Spinal cord (tissue), 9 donors: ENCODE measurements at regions not wholly inside any gene's neighbourhood (a gene's known extent, or its start where the extent isn't known, plus 50 kb on each side); places are given as distances from the start of the nearest gene placed in this dataset.

ENCODE experiments used
- DNase-seq, 6 donors: peaks; one replicate each; pipeline versions ENCODE4 v3.0.0 to v3.0.0-alpha.2; 2013 to 2015; ENCODE audit warnings: low spot score in 6 of 6, low read depth in 4 of 6
- H3K27ac ChIP-seq: one replicate; pipeline ENCODE4 v1.5.1; 2013; ENCODE audit warnings: low read depth, low read length, control low read depth
- H3K27me3 ChIP-seq: one replicate; pipeline ENCODE4 v1.6.1; 2013; ENCODE audit warnings: low read length; ENCODE audit not compliant: control insufficient read depth, insufficient read depth
- H3K36me3 ChIP-seq: one replicate; pipeline ENCODE4 v1.6.1; 2013; ENCODE audit warnings: low read length; ENCODE audit not compliant: control insufficient read depth, insufficient read depth
- H3K4me1 ChIP-seq: one replicate; pipeline ENCODE4 v1.6.1; 2013; ENCODE audit warnings: low read length; ENCODE audit not compliant: control insufficient read depth, insufficient read depth
- H3K4me3 ChIP-seq: one replicate; pipeline ENCODE4 v1.5.1; 2013; ENCODE audit warnings: low read depth, low read length, control low read depth
- H3K9me3 ChIP-seq: one replicate; pipeline ENCODE4 v1.6.1; 2013; ENCODE audit warnings: low read length; ENCODE audit not compliant: control insufficient read depth, insufficient read depth
- WGBS: methylation state at CpG from one replicate; pipeline ENCODE4 v1.1.5; 2013; ENCODE audit warnings: missing lambda C conversion rate; ENCODE audit not compliant: insufficient coverage; 5-methylcytosine and 5-hydroxymethylcytosine counted together
- donor health status: healthy.

DNA sequence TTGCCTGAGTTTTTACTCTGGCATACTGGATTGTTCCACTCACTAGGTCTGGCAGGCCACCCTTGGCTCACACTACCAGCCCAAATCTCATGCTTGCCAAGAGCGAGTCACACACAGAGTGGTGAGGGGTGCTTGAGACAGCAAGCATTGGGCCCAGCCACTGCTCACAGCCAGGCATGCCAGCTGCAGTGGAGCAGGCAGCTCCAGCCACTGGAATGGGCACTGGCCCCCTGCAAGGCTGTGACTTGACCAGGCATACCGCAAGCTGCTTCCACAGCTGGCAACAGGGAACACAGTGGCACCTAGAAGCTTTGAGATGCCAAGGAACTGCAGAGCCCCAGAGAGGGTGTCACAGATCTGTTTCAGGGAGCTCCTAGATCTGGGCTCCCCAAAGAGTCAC is 488.5 kb downstream of the LRFN5 start:
- DNase-seq, result peak in 1 of 6 donors; percentile 1
- Histone ChIP-seq H3K36me3 (no peaks in the 10 kb centered on the region), H3K27ac (no peak overlapping the region), H3K4me3 (no peak overlapping the region), H3K27me3 (no peaks in the 10 kb centered on the region), H3K4me1 (no peaks in the 10 kb centered on the region), H3K9me3 (no peaks in the 10 kb centered on the region)
- WGBS, result 81% methylated on average over 2 of the region's 2 CpGs

DNA sequence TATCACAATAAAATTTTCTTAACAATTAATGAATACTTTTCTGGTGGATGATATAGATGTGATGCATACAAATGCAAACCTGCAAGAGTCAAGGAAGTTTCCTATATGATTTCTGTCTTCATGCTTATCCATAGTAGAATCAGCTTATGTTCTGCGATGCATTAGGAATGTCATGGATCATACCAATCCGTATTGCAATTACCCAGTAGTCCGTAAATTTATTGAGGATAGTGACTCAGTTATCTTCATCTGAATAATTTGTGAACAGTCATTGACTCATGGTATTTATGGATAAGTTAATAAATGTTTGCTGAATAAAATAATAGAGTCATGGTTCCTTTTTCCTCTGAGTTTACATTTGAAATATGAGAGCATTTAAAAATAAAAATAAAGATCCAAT is 483.4 kb downstream of the LRFN5 start:
- Histone ChIP-seq H3K4me1 (no peaks in the 10 kb centered on the region), H3K27ac (no peak overlapping the region), H3K4me3 (no peak overlapping the region), H3K27me3 (no peaks in the 10 kb centered on the region), H3K36me3 (no peaks in the 10 kb centered on the region), H3K9me3 (no peaks in the 10 kb centered on the region)
- no peak for DNase-seq
- WGBS, result 95% methylated on average over 3 of the region's 3 CpGs

DNA sequence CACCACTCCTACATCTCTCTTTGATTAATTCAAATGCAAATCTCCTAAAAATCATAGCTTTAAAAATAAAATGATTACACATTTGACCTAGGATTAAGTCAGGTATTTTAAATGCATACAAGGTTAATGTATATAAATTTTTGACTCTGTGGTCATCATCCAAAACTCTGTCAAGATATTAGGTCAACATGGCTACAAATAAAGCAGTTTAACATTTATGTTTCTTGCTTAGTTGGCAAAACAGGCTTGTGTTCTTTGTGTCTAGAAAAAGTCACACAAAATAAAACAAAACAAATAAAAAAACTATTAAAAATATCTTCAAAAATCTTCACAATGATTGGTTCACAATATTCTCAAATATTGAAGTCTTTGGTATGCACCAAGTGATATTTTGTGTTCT is 473.2 kb downstream of the LRFN5 start:
- no peak overlapping the region for H3K4me3 ChIP-seq
- H3K36me3 ChIP-seq, result no peaks in the 10 kb centered on the region
- no peak overlapping the region for H3K27ac ChIP-seq
- no peaks in the 10 kb centered on the region for H3K9me3 ChIP-seq
- no peaks in the 10 kb centered on the region for H3K4me1 ChIP-seq
- H3K27me3 ChIP-seq, result no peaks in the 10 kb centered on the region
- DNase-seq, result no peak

DNA sequence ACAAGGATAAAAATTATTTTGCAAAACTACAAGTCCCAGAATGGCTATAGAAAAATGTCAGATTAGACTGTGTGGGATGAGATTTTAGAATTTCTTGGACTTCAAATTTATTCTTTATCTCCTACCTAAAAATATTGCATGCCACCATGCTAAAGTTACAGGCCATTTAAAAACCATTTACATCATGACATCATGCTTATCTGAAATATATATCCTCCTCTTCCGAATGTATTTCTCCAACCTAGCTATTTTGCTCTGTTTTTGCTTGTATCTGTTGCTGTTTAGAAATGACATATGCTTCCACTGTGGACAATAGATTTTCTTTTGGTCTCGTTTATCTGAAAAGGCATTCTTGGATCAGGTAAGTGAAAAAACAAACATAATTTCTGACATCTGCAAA is 471.7 kb downstream of the LRFN5 start:
- Histone ChIP-seq H3K36me3 (no peaks in the 10 kb centered on the region), H3K27ac (no peak overlapping the region), H3K9me3 (no peaks in the 10 kb centered on the region), H3K27me3 (no peaks in the 10 kb centered on the region), H3K4me3 (no peak overlapping the region), H3K4me1 (no peaks in the 10 kb centered on the region)
- WGBS, result no CpG with 5 or more reads among the region's 2 CpGs
- no peak for DNase-seq

DNA sequence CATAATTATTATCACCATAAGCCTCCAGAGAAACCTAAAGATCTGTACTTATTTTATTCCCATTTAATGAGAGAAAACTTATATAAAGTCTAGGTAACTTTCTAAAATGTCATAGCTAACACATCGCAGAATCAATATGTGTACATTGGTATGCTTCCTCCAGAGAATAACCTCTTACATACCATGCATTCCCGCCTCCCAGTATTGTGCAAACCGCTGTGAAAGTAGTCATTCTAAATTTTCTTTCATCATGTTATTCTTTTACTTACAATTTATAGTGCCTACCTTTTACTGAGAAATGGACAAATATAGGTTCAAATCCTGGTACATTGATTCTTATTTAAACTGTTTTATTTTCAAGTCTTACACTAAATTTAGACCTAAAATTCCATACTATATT is 463.4 kb downstream of the LRFN5 start:
- Histone ChIP-seq H3K27ac (no peak overlapping the region), H3K4me3 (no peak overlapping the region), H3K9me3 (no peaks in the 10 kb centered on the region), H3K4me1 (no peaks in the 10 kb centered on the region), H3K27me3 (no peaks in the 10 kb centered on the region), H3K36me3 (no peaks in the 10 kb centered on the region)
- no peak for DNase-seq
- WGBS, result no CpG with 5 or more reads among the region's 3 CpGs

DNA sequence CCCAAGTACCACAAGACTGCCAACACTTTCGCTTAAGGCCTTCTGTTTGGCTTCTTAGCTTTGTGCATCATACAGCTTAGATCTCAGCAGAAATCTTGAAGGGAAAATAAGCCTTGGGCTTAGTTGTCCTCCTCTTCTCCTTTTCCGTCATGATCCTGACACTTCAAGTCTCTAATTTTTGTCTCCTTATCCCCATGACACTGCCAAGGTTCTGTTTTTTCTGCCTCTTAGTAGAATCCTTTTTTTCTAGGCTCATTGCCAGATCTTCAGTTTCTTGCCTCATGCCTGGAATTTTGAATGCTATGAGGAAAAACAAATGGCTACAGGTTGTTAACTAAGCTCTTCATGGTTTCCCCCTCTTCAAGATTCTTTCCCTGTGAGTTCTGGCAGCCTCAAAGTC is 450.4 kb downstream of the LRFN5 start:
- peak in 3 of 6 donors; percentile 2 to 65 (median 49) for DNase-seq
- 54% methylated on average over 2 of the region's 2 CpGs for WGBS
- Histone ChIP-seq H3K36me3 (no peaks in the 10 kb centered on the region), H3K4me3 (no peak overlapping the region), H3K9me3 (no peaks in the 10 kb centered on the region), H3K27ac (no peak overlapping the region), H3K27me3 (no peaks in the 10 kb centered on the region), H3K4me1 (no peaks in the 10 kb centered on the region)

DNA sequence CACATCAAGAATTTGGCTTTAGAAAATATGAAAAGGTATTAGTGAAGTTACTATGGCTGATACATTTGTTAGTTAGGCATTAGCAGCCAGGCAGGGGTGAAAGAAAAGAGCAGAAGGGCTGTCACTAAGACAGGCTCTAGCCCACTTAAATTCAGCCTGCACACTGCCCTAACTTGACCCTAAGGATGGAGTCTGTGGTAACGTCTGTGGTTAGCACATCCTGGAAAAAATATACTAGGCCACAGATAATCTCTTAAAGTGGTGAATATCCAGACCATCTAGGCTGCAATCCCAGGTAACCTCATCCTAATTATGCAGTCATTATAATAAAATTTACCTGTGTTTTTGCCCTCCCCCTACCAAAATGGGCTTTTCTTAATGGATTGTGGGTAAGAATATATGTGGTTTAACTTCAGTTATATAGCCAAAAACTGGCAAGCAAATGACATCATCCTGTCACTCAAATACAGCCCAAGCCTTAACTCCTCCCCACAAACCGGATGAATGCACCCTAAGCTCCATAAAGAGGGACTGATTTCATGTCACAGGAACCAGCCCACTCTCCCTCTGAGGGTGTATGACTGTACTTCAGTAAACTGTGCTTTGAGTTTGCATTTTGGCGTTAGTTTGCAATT is 440.9 kb downstream of the LRFN5 start:
- no peak overlapping the region for H3K27ac ChIP-seq
- no peak for DNase-seq

DNA sequence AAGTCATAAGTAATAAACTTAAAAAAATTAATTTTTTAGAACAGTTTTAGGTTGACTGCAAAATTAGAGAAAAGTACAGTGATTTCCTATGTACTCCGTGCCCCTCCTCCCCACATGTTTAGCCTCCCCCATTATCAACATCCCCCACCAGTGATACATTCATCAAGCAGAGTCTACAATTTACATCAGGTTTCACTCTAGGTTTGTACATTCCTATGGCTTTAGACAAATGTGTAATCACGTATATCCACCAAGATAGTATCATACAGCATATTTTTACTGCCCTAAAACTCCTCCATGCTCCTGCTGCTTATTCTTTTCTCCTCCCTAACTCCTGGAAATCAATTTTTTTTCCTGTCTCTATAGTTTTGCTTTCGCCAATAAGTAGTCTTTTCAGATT is 438.7 kb downstream of the LRFN5 start:
- WGBS, result 90% methylated on average over 1 of the region's 3 CpGs
- Histone ChIP-seq H3K27ac (no peak overlapping the region), H3K36me3 (no peaks in the 10 kb centered on the region), H3K9me3 (no peaks in the 10 kb centered on the region), H3K4me3 (no peak overlapping the region), H3K4me1 (no peaks in the 10 kb centered on the region), H3K27me3 (no peaks in the 10 kb centered on the region)
- DNase-seq, result no peak

More for the DNA sequence above, 440.9 kb downstream of the LRFN5 start:
- Histone ChIP-seq H3K27me3 (no peaks in the 10 kb centered on the region), H3K9me3 (no peaks in the 10 kb centered on the region), H3K4me1 (no peaks in the 10 kb centered on the region), H3K4me3 (no peak overlapping the region), H3K36me3 (no peaks in the 10 kb centered on the region)
- no CpG with 5 or more reads among the region's 3 CpGs for WGBS

DNA sequence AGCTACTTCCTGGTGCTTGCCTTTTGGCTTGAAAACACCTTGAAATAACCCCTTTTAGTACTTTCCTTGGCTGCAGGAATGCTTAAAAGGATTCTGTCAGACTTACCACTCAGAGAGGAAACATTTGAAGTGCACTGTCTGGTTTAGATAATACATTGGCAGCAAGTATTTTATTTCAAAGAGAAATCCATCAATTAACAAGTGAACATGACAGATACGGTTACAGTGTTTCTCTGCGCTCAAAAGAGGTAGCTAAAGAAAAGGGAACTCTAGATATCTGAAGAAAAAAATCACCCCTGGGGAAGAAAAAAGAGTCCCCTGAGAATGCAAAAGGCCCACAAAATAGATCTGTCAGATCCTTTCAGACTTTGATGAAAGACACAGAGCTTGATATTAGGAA is 421.9 kb downstream of the LRFN5 start:
- Histone ChIP-seq H3K27ac (no peak overlapping the region), H3K27me3 (no peaks in the 10 kb centered on the region), H3K4me3 (no peak overlapping the region), H3K36me3 (no peaks in the 10 kb centered on the region), H3K4me1 (no peaks in the 10 kb centered on the region), H3K9me3 (no peaks in the 10 kb centered on the region)
- peak in 1 of 6 donors; percentile 4 for DNase-seq
- no CpG with 5 or more reads among the region's 2 CpGs for WGBS

DNA sequence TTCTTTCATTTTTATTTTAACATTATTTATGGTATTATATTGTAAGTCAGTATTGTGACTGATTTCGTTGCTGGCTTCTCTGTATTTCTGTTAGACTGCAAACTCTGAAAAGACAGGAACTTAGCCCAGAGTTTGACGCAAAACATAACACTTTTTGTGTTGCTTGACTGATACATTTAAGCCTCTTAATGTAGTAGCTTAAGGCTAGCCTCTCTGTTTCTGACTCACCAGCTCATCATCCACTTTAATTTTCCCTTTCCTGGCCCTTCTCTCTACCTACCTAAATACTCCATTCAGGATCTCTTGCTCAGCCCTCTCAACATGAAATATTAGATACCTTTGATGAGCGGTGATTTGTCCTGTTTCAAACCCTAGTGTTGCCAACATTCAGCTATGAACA is 420.6 kb downstream of the LRFN5 start:
- Histone ChIP-seq H3K4me1 (no peaks in the 10 kb centered on the region), H3K4me3 (no peak overlapping the region), H3K27me3 (no peaks in the 10 kb centered on the region), H3K27ac (no peak overlapping the region), H3K36me3 (no peaks in the 10 kb centered on the region), H3K9me3 (no peaks in the 10 kb centered on the region)
- no peak for DNase-seq
- WGBS, result 88% methylated on average over 1 of the region's 3 CpGs
